ENCODE measurements at regions not wholly inside any gene's neighbourhood (a gene's known extent, or its start where the extent isn't known, plus 50 kb on each side); places are given as distances from the start of the nearest gene placed in this dataset.

DNA sequence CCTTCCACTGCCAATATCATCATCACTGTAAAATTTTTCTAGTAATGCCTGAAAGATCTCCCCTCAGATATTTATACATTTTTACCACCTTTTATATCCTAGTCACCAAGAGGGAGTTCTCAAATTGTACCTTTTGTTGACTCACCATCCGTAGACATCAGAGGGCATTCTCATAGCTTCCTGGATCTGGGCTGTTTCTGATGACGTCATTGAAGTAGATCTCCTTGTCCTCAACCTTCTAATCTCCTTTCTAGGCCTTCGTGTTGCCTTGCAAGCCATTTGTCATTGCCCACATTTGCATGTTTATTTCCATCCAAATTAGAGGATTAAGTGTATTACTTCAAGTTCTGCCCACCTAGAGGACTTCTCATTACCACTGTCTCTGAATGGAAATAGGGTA lies 193.4 kb upstream of the NRXN1 start:
- TF ChIP-seq EZH2phosphoT487 (IDR thresholded peaks at IDR 0.05; ENCODE audit: borderline replicate concordance, low read length), result no peak
- TF ChIP-seq, protein P1, sequence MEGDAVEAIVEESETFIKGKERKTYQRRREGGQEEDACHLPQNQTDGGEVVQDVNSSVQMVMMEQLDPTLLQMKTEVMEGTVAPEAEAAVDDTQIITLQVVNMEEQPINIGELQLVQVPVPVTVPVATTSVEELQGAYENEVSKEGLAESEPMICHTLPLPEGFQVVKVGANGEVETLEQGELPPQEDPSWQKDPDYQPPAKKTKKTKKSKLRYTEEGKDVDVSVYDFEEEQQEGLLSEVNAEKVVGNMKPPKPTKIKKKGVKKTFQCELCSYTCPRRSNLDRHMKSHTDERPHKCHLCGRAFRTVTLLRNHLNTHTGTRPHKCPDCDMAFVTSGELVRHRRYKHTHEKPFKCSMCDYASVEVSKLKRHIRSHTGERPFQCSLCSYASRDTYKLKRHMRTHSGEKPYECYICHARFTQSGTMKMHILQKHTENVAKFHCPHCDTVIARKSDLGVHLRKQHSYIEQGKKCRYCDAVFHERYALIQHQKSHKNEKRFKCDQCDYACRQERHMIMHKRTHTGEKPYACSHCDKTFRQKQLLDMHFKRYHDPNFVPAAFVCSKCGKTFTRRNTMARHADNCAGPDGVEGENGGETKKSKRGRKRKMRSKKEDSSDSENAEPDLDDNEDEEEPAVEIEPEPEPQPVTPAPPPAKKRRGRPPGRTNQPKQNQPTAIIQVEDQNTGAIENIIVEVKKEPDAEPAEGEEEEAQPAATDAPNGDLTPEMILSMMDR (IDR thresholded peaks at IDR 0.05; ENCODE audit: low read depth, low read length, poor library complexity, severe bottlenecking), result no peak

All from DOHH2 (cell line).